T-cell (primary cell): ENCODE measurements at regions not wholly inside any gene's neighbourhood (a gene's known extent, or its start where the extent isn't known, plus 50 kb on each side); places are given as distances from the start of the nearest gene placed in this dataset.

Experiments
- ATAC-seq, 4 experiments: fragments of 200-7000 bp in 3 of 4; fragments of 150-1000 bp in 1 of 4; cut with Tn5 transposase; replicated peaks in 1 of 4; 1 replicate in 3 of 4; 2 replicates in 1 of 4; pipeline ENCODE4 v1.10.0; 2021; ENCODE audit warnings: moderate library complexity in 3 of 4, mild to moderate bottlenecking in 2 of 4, moderate number of reproducible peaks in 1 of 4
- CTCF ChIA-PET, 2 donors: fragments of 300-600 bp; sonication (Branson Sonifier 250); formaldehyde crosslinking; loops; one replicate each; lab custom pipeline; 2022; ENCODE audit warnings: antibody characterized with exemption in 2 of 2; lab: Charles Lee
- POLR2A ChIA-PET, 2 donors: fragments of 300-600 bp; sonication (Branson Sonifier 250); formaldehyde crosslinking; loops; one replicate each; lab custom pipeline; 2022; ENCODE audit warnings: antibody characterized with exemption in 2 of 2; lab: Charles Lee
- DNase-seq, 35 experiments: peaks; one replicate each; pipeline versions ENCODE4 v3.0.0 to v3.0.0-alpha.2; 2013 to 2023
- H3K27ac ChIP-seq: one replicate; pipeline ENCODE4 v1.5.1; 2013; ENCODE audit warnings: low read length
- H3K27me3 ChIP-seq, 2 experiments: replicated peaks in 1 of 2; 1 replicate in 1 of 2; 2 replicates in 1 of 2; pipeline versions ENCODE4 v1.6.1 to v1.7.0; 2013; ENCODE audit warnings: low read length in 1 of 2, mixed read lengths in 1 of 2; ENCODE audit not compliant: control insufficient read depth in 2 of 2, insufficient read depth in 2 of 2; ENCODE audit errors: extremely low read depth in 1 of 2
- H3K36me3 ChIP-seq, 2 donors: 1 replicate in 1 of 2; 2 replicates in 1 of 2; pipeline versions ENCODE4 v1.6.1 to v1.7.0; 2013; ENCODE audit warnings: low read length in 1 of 2; ENCODE audit not compliant: control insufficient read depth in 2 of 2, insufficient read depth in 1 of 2; ENCODE audit errors: extremely low read depth in 1 of 2
- H3K4me1 ChIP-seq, 2 experiments: 1 replicate in 1 of 2; 2 replicates in 1 of 2; pipeline versions ENCODE4 v1.6.1 to v1.7.0; 2013; ENCODE audit warnings: low read length in 2 of 2, mixed read lengths in 1 of 2; ENCODE audit not compliant: insufficient read depth in 2 of 2, control insufficient read depth in 1 of 2; ENCODE audit errors: extremely low read depth in 1 of 2
- H3K4me3 ChIP-seq, 2 donors: 1 replicate in 1 of 2; 2 replicates in 1 of 2; pipeline versions ENCODE4 v1.5.1 to v1.7.0; 2013; ENCODE audit warnings: mild to moderate bottlenecking in 2 of 2, low read length in 1 of 2, moderate library complexity in 1 of 2; ENCODE audit not compliant: control insufficient read depth in 1 of 2; ENCODE audit errors: extremely low read depth in 1 of 2
- H3K9me3 ChIP-seq: 2 replicates; pipeline ENCODE4 v1.7.0; 2013
- H3K27ac Mint-ChIP-seq, 2 donors: one replicate each; pipeline ENCODE4 v1.8.0; 2020 to 2021; ENCODE audit warnings: mild to moderate bottlenecking in 2 of 2, mixed read lengths in 2 of 2
- H3K27me3 Mint-ChIP-seq, 2 donors: one replicate each; pipeline ENCODE4 v1.8.0; 2021 to 2022; ENCODE audit warnings: mixed read lengths in 2 of 2
- H3K36me3 Mint-ChIP-seq: one replicate; pipeline ENCODE4 v1.8.0; 2021; ENCODE audit warnings: mixed read lengths
- H3K4me1 Mint-ChIP-seq, 3 donors: one replicate each; pipeline ENCODE4 v1.8.0; 2020 to 2022; ENCODE audit warnings: mixed read lengths in 3 of 3, mild to moderate bottlenecking in 1 of 3
- H3K4me3 Mint-ChIP-seq, 3 donors: one replicate each; pipeline ENCODE4 v1.8.0; 2020 to 2022; ENCODE audit warnings: mild to moderate bottlenecking in 3 of 3, mixed read lengths in 3 of 3, moderate library complexity in 3 of 3
- H3K9me3 Mint-ChIP-seq, 3 donors: one replicate each; pipeline ENCODE4 v1.8.0; 2020 to 2022; ENCODE audit warnings: mixed read lengths in 3 of 3
- WGBS: methylation state at CpG from one replicate; pipeline ENCODE4 v1.1.5; 2013; ENCODE audit warnings: missing lambda C conversion rate; ENCODE audit not compliant: insufficient coverage; 5-methylcytosine and 5-hydroxymethylcytosine counted together

DNA sequence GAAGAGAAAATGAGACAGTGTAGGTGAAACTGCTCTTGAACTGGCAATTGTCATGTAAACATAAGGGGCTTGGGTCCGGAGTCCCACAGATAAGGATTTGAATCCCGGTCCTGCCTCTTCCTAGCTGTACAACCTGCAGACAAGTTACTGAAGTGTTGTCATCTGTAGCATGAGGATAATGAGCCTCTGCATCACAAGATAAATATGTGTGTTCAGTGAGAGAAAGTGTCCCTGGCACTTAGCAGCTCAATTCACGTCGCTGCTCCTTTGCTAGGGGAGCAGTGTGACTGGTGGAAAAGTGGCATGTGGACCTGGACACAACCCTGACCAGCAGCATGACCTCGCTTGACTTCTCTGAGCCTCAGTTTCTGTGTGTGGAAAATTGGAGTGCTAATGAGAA is 73.7 kb upstream of the NECTIN1 start:
- H3K4me3 Mint-ChIP-seq = no peak overlapping the region
- no peaks in the 10 kb centered on the region for H3K36me3 Mint-ChIP-seq
- H3K4me1 Mint-ChIP-seq = no peaks in the 10 kb centered on the region
- H3K36me3 ChIP-seq = no peaks in the 10 kb centered on the region
- WGBS = 88% methylated on average over 5 of the region's 5 CpGs
- ChIA-PET POLR2A (no interaction called here), CTCF (no interaction called here)
- no peak overlapping the region for H3K27ac Mint-ChIP-seq
- H3K4me3 ChIP-seq = no peak overlapping the region
- peaks cover 0 to 32% of the 10 kb centered on the region in 2 experiments for H3K27me3 ChIP-seq
- peaks cover 15 to 23% of the 10 kb centered on the region in 2 donors for H3K27me3 Mint-ChIP-seq
- no peak for DNase-seq
- no peaks in the 10 kb centered on the region for H3K4me1 ChIP-seq
- ATAC-seq = no peak
- H3K27ac ChIP-seq = no peak overlapping the region
- no peaks in the 10 kb centered on the region for H3K9me3 ChIP-seq
- no peaks in the 10 kb centered on the region for H3K9me3 Mint-ChIP-seq

DNA sequence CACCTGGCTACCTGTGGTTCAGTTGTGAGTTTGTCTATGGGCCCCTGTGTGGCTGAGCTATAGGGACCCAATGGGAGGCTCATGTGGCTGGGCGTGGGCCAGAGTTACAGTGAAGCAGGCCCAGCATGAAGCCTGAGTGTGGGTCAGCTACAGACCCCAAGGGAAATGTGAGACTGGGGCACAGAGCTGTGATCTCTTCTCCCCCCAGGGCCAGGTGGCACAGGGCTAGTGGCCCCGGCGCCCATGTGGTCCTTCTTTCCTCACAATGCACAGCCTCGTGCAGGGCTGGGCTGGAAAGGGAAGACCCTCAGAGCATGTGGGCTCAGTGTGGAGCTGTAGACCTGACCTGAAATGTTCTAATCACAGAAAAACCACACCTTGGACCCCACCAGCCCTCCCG is 71.6 kb upstream of the NECTIN1 start:
- POLR2A ChIA-PET = no interaction called here

DNA sequence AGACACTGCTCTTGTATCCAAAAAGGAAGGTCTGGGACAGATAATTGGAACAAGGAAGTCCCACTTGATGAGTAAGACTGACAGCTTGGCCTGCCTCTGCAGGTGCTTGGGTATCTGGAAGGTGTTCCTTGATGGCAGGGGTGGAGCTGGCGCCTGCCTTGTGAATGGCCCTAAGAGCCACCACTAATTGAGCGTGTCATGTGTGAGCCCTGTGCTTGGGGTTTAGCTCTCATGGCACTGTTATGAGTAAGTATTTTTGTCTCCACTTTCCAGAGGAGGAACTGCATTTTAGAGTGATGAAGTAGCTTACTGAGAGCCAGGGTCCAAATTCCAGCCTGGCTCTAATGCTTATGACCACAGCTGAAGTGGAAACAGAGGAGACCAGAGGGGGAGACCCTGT is 71.2 kb upstream of the NECTIN1 start:
- WGBS = 100% methylated on average over 1 of the region's 2 CpGs
- H3K9me3 ChIP-seq = no peaks in the 10 kb centered on the region
- H3K27me3 Mint-ChIP-seq = peaks cover 20 to 45% of the 10 kb centered on the region in 2 donors
- ATAC-seq (no peak), DNase-seq (no peak)
- H3K27ac ChIP-seq = no peak overlapping the region
- no peak overlapping the region for H3K27ac Mint-ChIP-seq
- H3K9me3 Mint-ChIP-seq = no peaks in the 10 kb centered on the region
- CTCF ChIA-PET = no interaction called here
- no peak overlapping the region for H3K4me3 Mint-ChIP-seq
- no peaks in the 10 kb centered on the region for H3K36me3 ChIP-seq
- no peaks in the 10 kb centered on the region for H3K4me1 Mint-ChIP-seq
- H3K36me3 Mint-ChIP-seq = no peaks in the 10 kb centered on the region
- no peaks in the 10 kb centered on the region for H3K4me1 ChIP-seq
- no peak overlapping the region for H3K4me3 ChIP-seq
- peaks cover 0 to 32% of the 10 kb centered on the region in 2 experiments for H3K27me3 ChIP-seq
- POLR2A ChIA-PET = no interaction called here

More for the DNA sequence above, 71.6 kb upstream of the NECTIN1 start:
- ATAC-seq (no peak), DNase-seq (no peak)
- no peak overlapping the region for H3K4me3 ChIP-seq
- Mint-ChIP-seq H3K4me1 (no peaks in the 10 kb centered on the region), H3K9me3 (no peaks in the 10 kb centered on the region), H3K27me3 (peaks cover 17 to 40% of the 10 kb centered on the region in 2 donors), H3K4me3 (no peak overlapping the region), H3K27ac (no peak overlapping the region), H3K36me3 (no peaks in the 10 kb centered on the region)
- no peaks in the 10 kb centered on the region for H3K9me3 ChIP-seq
- CTCF ChIA-PET = no interaction called here
- 86% methylated on average over 4 of the region's 5 CpGs for WGBS
- H3K36me3 ChIP-seq = no peaks in the 10 kb centered on the region
- H3K4me1 ChIP-seq = no peaks in the 10 kb centered on the region
- no peak overlapping the region for H3K27ac ChIP-seq
- H3K27me3 ChIP-seq = peaks cover 0 to 32% of the 10 kb centered on the region in 2 experiments

DNA sequence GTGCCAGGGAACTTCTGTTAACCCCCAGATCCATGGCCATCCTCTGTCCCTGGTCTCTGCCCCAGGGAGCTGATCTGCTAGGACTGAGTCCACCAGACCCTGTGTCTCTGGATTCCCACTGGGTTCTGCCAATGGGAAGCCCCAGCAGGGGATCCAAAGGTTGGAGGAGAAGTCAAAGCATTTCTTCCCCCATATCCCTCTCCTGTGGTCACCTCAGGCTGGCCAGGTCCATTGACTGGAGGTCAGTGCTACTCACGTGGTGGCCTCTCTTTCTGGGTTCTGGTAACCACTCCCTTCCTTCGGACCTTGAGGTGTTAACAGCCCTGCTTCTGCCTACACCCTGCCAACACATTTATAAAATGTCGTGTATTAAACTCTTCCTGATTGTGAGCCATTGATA is 69.7 kb upstream of the NECTIN1 start:
- H3K27me3 Mint-ChIP-seq = peaks cover 22 to 48% of the 10 kb centered on the region in 2 donors
- no peak overlapping the region for H3K4me3 ChIP-seq
- H3K4me1 Mint-ChIP-seq = no peaks in the 10 kb centered on the region
- peaks cover 0 to 43% of the 10 kb centered on the region in 2 experiments for H3K27me3 ChIP-seq
- H3K36me3 ChIP-seq = no peaks in the 10 kb centered on the region
- DNase-seq = no peak
- H3K27ac ChIP-seq = no peak overlapping the region
- ChIA-PET POLR2A (no interaction called here), CTCF (no interaction called here)
- no peak for ATAC-seq
- no peak overlapping the region for H3K27ac Mint-ChIP-seq
- H3K9me3 ChIP-seq = no peaks in the 10 kb centered on the region
- H3K9me3 Mint-ChIP-seq = no peaks in the 10 kb centered on the region
- 22% methylated on average over 1 of the region's 3 CpGs for WGBS
- no peak overlapping the region for H3K4me3 Mint-ChIP-seq
- no peaks in the 10 kb centered on the region for H3K36me3 Mint-ChIP-seq
- no peaks in the 10 kb centered on the region for H3K4me1 ChIP-seq

DNA sequence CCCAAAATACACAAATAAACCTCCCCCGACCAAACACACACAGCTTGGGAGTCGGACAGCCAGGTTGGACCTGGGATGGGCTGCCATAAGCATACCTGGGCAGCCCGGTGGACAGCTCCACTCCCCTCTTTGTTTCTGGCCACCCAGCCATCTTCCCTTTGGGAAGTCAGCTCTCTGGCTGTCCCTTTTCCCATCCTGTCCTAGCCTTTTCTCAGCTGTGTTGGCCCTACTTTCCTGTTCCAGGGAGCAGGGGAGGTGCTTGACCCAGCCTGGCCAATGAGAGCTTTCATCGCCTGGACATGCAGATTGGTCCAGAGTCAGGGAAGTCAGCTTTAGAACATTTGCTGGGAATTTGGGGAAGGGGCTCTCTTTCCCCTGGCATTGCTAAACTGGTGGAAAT is 68.7 kb upstream of the NECTIN1 start:
- CTCF ChIA-PET = no interaction called here
- Histone ChIP-seq H3K36me3 (no peaks in the 10 kb centered on the region), H3K27me3 (peaks cover 0 to 47% of the 10 kb centered on the region in 2 experiments), H3K4me3 (no peak overlapping the region), H3K9me3 (no peaks in the 10 kb centered on the region), H3K27ac (no peak overlapping the region), H3K4me1 (no peaks in the 10 kb centered on the region)
- peaks cover 22 to 44% of the 10 kb centered on the region in 2 donors for H3K27me3 Mint-ChIP-seq
- no peaks in the 10 kb centered on the region for H3K9me3 Mint-ChIP-seq
- no peaks in the 10 kb centered on the region for H3K36me3 Mint-ChIP-seq
- H3K27ac Mint-ChIP-seq = no peak overlapping the region
- no peaks in the 10 kb centered on the region for H3K4me1 Mint-ChIP-seq
- no peak overlapping the region for H3K4me3 Mint-ChIP-seq
- POLR2A ChIA-PET = no interaction called here
- ATAC-seq (no peak), DNase-seq (no peak)
- WGBS = 56% methylated on average over 4 of the region's 4 CpGs

DNA sequence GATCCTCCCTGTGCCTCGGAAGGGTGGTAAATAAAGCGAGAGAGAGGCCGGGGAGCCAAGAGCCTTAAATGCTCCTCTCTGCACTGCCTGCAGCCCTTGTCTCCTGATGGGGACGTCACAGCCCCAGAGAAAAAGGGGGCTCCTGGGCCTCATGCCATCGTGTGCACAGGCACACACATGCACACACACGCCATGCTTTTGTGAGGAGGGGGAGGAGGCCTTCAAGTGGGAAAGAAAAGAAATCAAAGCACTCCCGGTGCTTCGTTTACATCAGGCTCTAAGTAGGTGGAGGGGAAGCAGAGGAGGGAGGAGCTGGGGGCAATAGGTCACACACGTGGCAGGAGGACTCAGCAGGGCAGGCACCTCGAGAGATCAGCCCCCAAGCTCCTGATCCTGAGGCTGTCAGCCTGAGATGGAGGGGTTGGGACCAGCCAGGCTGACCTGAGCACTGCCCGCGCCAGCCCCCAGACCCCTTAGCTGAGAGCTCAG is 68.2 kb upstream of the NECTIN1 start:
- CTCF ChIA-PET = no interaction called here
- Histone ChIP-seq H3K9me3 (no peaks in the 10 kb centered on the region), H3K4me1 (no peaks in the 10 kb centered on the region), H3K27ac (no peak overlapping the region), H3K27me3 (peaks cover 0 to 44% of the 10 kb centered on the region in 2 experiments), H3K4me3 (no peak overlapping the region), H3K36me3 (no peaks in the 10 kb centered on the region)
- no peak for ATAC-seq
- POLR2A ChIA-PET = no interaction called here
- H3K4me1 Mint-ChIP-seq = no peaks in the 10 kb centered on the region
- H3K9me3 Mint-ChIP-seq = no peaks in the 10 kb centered on the region
- no peak overlapping the region for H3K27ac Mint-ChIP-seq
- DNase-seq = no peak
- WGBS = 24% methylated on average over 8 of the region's 12 CpGs
- H3K4me3 Mint-ChIP-seq = no peak overlapping the region
- H3K36me3 Mint-ChIP-seq = no peaks in the 10 kb centered on the region
- H3K27me3 Mint-ChIP-seq = peaks cover 22 to 43% of the 10 kb centered on the region in 2 donors
